Esophagus mucosa (tissue), 1 donor: ENCODE measurements at regions not wholly inside any gene's neighbourhood (a gene's known extent, or its start where the extent isn't known, plus 50 kb on each side); places are given as distances from the start of the nearest gene placed in this dataset.
"Not testable (repeated sequence)": the region's sequence is repeated elsewhere in the genome, so short reads cannot be mapped to it uniquely, and the experiment has no call there.

Experiments used
- ATAC-seq: fragments of 200-7000 bp; cut with Tn5 transposase; one replicate; pipeline ENCODE4 v1.9.1; 2020
- donor health status: DM: yes; HTN: yes; CAD: no.

DNA sequence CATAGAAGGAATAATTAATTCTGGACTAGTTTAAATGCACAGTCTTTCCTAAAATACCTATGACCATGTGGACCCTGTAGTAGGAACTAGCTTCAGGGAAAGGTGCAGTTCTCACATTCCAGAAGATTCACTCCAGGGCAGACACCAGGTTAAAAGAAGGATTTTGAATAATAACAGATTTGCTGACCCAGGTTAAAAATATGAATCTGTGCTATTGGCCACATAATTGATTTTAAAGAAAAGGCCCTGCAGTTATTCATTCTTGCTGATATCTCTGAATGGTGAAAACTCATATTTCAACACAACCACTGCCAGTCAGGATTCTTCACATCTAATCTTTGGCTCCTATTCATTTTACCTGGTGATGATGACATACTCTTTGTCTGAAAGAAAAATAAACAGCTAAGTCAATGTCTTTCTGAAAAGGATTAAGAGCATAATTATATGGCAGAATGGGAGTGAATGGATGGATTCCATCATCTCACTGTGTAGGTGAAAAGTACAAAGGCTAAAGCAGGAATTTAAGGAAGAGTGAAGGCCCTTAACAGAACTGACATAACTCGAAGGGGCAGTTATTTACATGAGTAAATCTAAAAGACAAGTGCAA lies 432.8 kb downstream of the PDGFC start:
- ATAC-seq = peak; percentile 63

- no peak for ATAC-seq
These were observed 433.4 kb downstream of the PDGFC start for GRCh38 chr4:156538210-156538609.

DNA sequence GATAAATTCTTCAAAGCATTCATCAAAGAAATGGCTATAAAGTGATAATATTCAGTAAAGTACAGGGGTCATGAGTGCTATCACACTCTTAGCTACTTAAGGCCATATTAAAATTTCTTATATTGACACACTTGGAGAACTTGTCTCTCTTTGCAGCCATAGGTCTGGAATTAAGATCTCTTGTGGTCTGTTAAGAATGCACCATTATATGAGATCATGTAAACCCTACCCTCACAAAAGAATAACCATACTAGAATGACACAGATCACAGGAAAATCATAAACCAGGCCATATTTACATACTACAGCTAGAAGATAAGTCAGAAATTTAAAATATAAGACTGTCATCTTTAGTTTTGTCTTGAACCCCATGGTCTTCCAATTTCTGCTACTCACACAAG lies 434.3 kb downstream of the PDGFC start:
- ATAC-seq = no peak

GRCh38 chr4:156536661-156537060 lies 434.9 kb downstream of the PDGFC start:
- ATAC-seq = no peak

DNA sequence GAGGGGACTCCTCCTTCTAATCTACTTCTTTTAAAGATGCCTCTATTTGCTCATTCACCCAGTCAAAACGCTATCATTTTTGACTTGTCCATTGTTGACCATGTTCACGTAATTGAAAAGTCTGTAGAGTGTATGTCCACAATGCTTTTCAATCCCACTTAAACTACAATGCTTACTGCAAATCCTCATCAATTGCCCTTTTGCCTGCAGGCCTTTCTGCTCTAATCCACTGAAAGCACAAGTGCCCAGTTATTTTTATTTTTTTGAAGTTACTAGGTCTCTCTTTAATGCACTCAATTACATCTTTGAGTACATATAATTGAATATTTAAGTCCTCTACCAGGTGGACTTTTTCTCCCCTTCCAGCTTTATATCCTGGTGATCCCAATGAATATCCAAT lies 437.4 kb downstream of the PDGFC start:
- no peak for ATAC-seq

- no peak for ATAC-seq
These were observed 443.4 kb downstream of the PDGFC start for GRCh38 chr4:156528216-156528615.

GRCh38 chr4:156527237-156527993 lies 444.2 kb downstream of the PDGFC start:
- no peak for ATAC-seq

DNA sequence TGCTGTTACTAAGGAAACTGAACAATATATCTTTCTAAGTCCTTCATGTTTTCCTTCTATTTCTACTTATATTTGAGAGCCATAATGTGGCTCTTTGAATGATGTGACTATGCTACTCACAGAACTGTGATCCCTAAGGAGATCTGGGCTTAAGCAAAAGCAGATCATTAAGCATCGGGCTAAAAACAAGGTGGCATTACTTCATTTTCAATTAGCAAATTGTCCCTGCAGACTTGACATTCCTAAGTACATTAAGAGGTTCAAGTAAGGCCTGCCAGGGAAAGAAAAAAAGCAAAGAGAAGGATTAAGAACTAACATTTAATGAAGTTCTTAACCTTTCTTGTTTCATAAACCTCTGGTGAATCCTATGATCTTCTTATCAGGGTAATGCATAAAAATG lies 447.6 kb downstream of the PDGFC start:
- no peak for ATAC-seq

DNA sequence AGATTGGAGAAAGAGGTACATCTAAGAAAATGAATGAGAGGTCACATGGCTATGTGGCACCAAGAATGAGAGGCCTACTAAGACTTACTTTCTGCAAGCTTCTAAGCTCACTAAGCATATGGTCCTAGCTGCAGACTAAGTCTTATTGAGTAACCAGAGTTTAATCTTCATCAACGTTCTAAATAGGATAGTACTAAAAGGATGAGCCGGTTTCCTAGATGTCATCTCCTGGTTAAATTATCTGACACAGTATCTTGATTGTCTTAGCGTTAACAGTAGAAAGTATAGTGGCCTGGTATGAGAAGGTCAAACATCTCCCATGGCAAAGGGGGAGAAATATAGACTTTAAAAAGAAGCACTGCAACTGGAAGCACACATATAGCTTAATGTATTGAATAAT lies 448.1 kb downstream of the PDGFC start:
- ATAC-seq = no peak

GRCh38 chr4:156521631-156522030 lies 450.0 kb downstream of the PDGFC start:
- ATAC-seq = no peak

- no peak for ATAC-seq
These were observed 453.6 kb downstream of the PDGFC start for GRCh38 chr4:156517956-156518355.

DNA sequence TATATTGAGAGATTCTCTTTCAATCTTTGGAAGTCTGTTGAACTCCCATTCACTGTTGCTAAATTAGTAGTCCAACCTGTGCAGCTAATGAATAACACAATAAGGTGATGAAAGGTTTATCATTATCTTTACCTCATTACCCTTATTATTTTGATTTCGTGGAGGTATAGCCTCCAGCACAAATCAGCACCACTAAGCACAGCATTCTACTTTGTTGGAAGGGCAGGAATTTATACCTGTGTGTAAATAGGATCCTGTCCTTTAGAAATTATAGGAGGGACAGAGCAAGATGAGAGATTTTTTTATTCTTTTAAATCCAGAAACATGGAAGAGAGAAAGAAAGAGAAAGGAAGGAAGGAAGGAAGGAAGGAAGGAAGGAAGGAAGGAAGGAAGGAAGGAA lies 454.1 kb downstream of the PDGFC start:
- no peak for ATAC-seq

DNA sequence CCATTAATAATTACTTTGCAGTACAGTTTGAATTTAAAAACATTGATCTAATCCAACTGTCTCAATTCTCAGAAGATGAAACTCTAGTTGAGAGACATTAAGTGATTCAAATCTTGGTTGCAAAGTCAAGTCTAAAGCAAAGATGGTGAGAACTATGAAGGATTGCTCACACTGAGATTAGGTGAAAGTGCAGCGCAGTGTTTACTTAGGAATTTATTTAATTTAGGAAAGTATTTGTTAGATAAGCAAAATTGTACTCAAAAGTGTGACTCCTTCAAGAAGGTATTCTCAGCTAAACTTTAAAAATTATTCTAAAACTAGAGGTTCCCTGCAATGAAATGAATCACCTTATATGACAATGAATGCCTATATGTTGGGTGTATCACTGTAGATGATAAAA lies 454.9 kb downstream of the PDGFC start:
- ATAC-seq = no peak

DNA sequence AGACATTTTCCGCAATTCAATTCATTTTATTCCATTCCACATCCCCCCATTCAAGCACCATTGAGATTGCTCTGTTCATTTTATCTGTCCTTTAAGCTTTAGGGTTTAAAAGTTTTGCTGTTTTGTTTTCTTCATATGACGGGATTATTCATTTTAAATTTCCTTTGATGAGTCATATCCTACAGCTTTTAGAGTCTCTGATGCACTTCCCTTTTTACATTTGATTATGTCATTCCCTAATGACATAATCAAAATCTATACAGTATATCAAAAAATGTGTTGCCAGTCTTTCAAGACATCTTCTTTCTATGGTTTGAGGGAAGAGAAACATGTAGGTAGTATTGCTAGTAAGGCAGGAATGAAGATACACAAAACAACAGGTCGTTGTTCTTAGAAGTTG lies 456.3 kb downstream of the PDGFC start:
- ATAC-seq = no peak

DNA sequence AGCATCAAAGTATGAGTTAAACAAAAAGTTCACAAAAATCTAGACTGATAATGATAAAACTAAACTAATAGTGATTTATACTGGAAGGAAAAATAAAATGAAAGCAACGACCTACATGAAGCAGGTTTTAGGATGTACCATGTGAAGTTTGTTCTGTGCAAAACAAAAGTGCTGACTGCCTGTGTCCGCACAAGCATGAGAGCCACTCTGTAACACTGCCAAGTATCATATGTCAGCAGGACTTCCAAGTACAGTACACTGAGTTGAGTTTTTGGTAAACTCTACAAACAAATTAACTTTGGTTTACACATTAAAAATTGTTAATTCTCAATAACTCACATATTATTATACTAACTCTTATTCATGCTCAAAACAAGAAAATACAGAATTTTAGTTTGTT lies 459.0 kb downstream of the PDGFC start:
- ATAC-seq = no peak

DNA sequence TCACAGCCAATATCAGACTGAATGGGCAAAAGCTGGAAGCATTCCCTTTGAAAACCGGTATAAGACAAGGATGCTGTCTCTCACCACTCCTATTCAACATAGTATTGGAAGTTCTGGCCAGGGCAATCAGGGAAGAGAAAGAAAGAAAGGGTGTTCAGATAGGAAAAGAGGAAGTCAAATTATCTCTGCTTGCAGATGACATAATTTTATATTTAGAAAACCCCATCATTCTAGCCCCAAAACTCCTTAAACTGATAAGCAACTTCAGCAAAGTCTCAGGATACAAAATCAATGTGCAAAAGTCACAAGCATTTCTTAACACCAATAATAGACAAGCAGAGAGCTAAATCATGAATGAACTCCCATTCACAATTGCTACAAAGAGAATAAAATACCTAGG lies 461.7 kb downstream of the PDGFC start:
- ATAC-seq = not testable (repeated sequence)

DNA sequence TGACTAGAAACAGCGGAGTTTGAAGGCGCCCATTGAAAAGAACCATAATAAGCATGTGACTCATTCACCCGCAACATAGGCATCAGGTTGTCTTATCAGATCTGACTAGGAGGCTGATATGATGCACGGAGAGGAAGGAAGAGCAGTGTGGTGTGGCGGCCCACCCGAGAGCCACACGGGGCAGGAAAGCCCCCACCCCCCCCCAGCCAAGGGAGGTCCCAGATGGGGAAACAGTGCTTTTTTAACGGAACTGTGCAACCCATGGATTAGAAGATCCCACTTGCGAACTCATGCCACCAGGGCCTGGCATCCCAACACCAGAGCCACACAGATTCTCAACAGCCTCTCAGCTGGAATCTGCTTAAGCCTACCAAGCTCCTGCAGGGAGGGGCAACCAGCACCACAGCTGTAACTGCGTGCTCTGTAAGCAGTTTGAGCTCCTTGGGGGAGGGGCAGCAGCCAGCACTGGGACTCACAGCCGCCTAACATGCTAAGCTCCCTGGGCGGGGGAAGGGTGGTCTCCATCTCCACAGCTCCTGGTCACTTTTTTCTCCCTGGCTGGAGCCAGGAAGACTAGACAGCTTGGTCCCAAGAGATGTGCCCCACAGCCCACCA lies 466.2 kb downstream of the PDGFC start:
- no peak for ATAC-seq

- ATAC-seq = no peak
These were observed 468.5 kb downstream of the PDGFC start for GRCh38 chr4:156503119-156503518.

- ATAC-seq = no peak
These were observed 469.6 kb downstream of the PDGFC start for GRCh38 chr4:156501962-156502361.

DNA sequence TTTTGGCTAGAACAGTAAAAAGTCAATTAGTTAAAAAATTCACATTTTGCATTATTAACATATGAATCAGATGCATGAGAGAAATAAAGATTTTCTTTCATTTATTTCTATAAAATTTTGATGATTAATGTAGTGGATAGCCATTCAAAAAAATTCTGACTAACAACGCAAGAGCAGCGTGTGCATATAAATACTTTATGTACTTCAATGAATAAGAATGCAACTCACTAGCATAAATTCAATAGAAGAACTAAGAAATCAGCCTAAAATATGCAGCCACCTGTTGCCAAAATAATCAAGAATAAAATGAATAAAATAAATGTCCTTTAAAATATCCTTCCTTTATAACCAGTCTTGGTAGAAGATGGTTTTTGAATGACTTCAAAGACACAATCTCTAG lies 471.9 kb downstream of the PDGFC start:
- ATAC-seq = no peak

DNA sequence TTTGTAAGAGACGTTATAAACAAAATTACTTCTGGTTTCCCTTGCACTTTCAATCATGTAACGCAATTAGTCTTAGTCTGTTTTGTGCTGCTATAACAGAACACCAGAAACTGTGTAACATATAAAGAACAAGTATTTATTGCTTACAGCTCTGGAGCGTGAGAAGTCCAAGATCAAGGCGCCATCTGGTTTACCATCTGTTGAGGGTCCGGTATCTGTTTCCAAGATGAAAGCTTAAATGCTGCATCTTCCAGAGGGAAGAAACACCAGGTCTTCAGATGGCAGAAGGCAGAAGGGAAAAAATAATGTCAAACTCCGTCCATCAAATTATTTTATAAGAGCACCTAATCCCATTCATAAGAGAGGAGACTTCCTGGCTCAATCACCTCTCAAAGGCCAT lies 474.1 kb downstream of the PDGFC start:
- ATAC-seq = no peak

DNA sequence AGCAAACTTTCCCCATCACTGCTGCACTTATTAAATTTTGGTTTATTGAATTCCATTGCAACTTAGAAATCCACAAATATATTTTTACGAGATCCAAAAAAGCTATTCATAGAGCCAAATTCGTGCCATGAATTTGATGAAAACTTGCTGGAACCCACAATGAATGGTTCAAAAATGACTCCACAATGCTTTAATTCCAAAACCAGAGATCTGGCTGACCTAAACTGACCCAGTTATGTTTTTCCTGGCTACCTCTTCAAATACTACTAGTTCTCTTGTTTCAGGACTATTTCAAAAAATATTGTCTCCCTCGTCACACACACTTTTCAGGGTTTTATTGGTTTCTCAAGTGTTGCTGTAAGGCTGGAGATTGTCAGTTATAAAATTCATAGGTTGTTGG lies 474.8 kb downstream of the PDGFC start:
- no peak for ATAC-seq

GRCh38 chr4:156495836-156496235 lies 475.8 kb downstream of the PDGFC start:
- ATAC-seq = no peak

GRCh38 chr4:156495091-156495490 lies 476.5 kb downstream of the PDGFC start:
- ATAC-seq = no peak
